ENCODE measurements at regions not wholly inside any gene's neighbourhood (a gene's known extent, or its start where the extent isn't known, plus 50 kb on each side); places are given as distances from the start of the nearest gene placed in this dataset.
A peak's percentile ranks its signal among the peaks of the same experiment; 100 is the strongest.

DNA sequence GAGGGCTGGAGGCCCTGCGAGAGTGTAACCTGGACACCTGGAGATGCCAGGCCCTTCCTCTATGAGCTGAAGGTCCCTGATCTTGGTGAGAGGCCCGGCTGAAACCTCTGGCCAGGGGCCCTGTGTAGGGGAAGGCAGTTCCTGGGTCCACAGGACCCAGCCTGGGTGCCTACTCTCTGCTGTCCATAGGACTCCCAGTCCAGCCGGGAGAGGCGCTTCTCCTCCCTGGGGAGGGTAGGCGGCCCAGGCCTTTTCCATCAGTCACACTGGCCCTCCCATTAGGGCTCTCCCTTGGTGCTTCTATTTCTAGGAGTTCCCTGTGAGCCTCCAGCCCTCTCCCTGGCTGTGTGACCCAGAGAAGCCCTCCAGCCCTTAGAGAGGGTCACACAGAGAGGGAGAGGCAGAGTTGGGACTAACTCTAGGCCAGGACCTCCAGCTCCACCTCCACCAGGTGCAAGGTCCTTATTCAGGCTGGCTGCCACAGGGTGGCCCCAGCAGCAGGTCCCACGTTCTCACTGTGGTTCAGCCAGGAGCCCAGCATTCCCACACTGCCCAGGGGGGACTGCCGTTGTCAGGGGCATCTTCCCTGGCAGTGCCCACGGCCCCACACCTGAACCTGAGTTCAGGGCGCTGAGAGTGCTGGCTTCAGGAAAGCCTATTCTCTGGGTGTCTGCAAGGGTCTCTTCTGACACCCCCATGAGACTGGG lies 146.8 kb downstream of the SMAD6 start:
- H3K9me3 ChIP-seq (ENCODE audit: control insufficient read depth, low read length) = no peaks in the 10 kb centered on the region
- no peaks in the 10 kb centered on the region for H3K27me3 ChIP-seq (ENCODE audit: control insufficient read depth, insufficient read depth)
- H3K27ac ChIP-seq (ENCODE audit: low read length) = peak overlapping the region; percentile 53
- DNase-seq = peak in 1 of 3 donors; percentile 71
- intact Hi-C loops (cut with DNase I) = loop anchor here in 1 of 4 donors (10.0 kb wide), 1 partner anchor 74 kb away; no protein-coding TSS in a partner anchor
- peaks cover 14% of the 10 kb centered on the region for H3K4me1 ChIP-seq (ENCODE audit: control insufficient read depth, insufficient read depth, low read length)
- ATAC-seq = no peak
- H3K4me3 ChIP-seq (ENCODE audit: low read length) = no peak overlapping the region
- WGBS = 79% methylated on average over 9 of the region's 9 CpGs

DNA sequence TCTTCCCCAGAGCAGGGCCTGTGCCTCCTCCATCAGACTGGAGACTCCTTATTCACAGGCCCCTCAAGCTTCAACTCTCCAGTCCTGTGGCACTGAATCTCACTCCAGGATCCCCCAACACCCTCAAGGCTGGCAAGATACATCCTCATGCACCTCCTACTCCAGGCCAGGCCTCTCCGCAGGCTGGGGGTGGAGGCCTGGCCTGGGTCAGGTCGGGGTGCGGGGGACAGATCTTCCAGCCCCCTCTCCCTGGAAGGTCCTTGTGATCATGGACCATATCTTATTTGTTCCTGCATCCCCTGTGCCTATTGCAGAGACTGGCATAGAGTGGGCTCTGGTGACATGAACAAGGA lies 147.3 kb downstream of the SMAD6 start:
- ATAC-seq = no peak
- 78% methylated on average over 3 of the region's 3 CpGs for WGBS
- intact Hi-C loops (cut with DNase I) = loop anchor here in 1 of 4 donors (10.0 kb wide), 1 partner anchor 75 kb away; no protein-coding TSS in a partner anchor

GRCh38 chr15:66849746-66850077 lies 147.7 kb downstream of the SMAD6 start:
- 30% methylated on average over 4 of the region's 4 CpGs for WGBS

More for the DNA sequence above, 147.3 kb downstream of the SMAD6 start:
- Histone ChIP-seq H3K4me3 (ENCODE audit: low read length) (no peak overlapping the region), H3K27me3 (ENCODE audit: control insufficient read depth, insufficient read depth) (no peaks in the 10 kb centered on the region), H3K9me3 (ENCODE audit: control insufficient read depth, low read length) (no peaks in the 10 kb centered on the region), H3K4me1 (ENCODE audit: control insufficient read depth, insufficient read depth, low read length) (peaks cover 14% of the 10 kb centered on the region), H3K27ac (ENCODE audit: low read length) (peak overlapping the region; percentile 53)
- no peak for DNase-seq

GRCh38 chr15:66850078-66850991 lies 148.3 kb downstream of the SMAD6 start:
- no peaks in the 10 kb centered on the region for H3K9me3 ChIP-seq (ENCODE audit: control insufficient read depth, low read length)
- H3K4me3 ChIP-seq (ENCODE audit: low read length) = no peak overlapping the region
- peak overlapping the region; percentile 53 for H3K27ac ChIP-seq (ENCODE audit: low read length)
- no peaks in the 10 kb centered on the region for H3K27me3 ChIP-seq (ENCODE audit: control insufficient read depth, insufficient read depth)
- 40% methylated on average over 25 of the region's 25 CpGs for WGBS
- ATAC-seq (peak; percentile 76 to 79), DNase-seq (peak; percentile 76 to 93 (median 91))
- H3K4me1 ChIP-seq (ENCODE audit: control insufficient read depth, insufficient read depth, low read length) = peaks cover 14% of the 10 kb centered on the region
- intact Hi-C loops (cut with DNase I) = loop anchor here (5.0 kb wide), 6 partner anchors 73 to 248 kb away; partner anchors contain the start of gene SMAD6 (in 1 of the 4)

More at GRCh38 chr15:66849746-66850077, 147.7 kb downstream of the SMAD6 start:
- H3K9me3 ChIP-seq (ENCODE audit: control insufficient read depth, low read length) = no peaks in the 10 kb centered on the region
- no peaks in the 10 kb centered on the region for H3K27me3 ChIP-seq (ENCODE audit: control insufficient read depth, insufficient read depth)
- H3K27ac ChIP-seq (ENCODE audit: low read length) = peak overlapping the region; percentile 53
- intact Hi-C loops (cut with DNase I) = loop anchor here (5.0 to 10.0 kb wide), 7 partner anchors 72 to 247 kb away; partner anchors contain the start of gene SMAD6 (in 1 of the 4)
- no peak overlapping the region for H3K4me3 ChIP-seq (ENCODE audit: low read length)
- DNase-seq (no peak), ATAC-seq (no peak)
- peaks cover 14% of the 10 kb centered on the region for H3K4me1 ChIP-seq (ENCODE audit: control insufficient read depth, insufficient read depth, low read length)

GRCh38 chr15:66850996-66851310 lies 148.9 kb downstream of the SMAD6 start:
- no peak overlapping the region for H3K4me3 ChIP-seq (ENCODE audit: low read length)
- peak overlapping the region; percentile 53 for H3K27ac ChIP-seq (ENCODE audit: low read length)
- H3K9me3 ChIP-seq (ENCODE audit: control insufficient read depth, low read length) = no peaks in the 10 kb centered on the region
- 13% methylated on average over 6 of the region's 6 CpGs for WGBS
- ATAC-seq (no peak), DNase-seq (no peak)
- H3K4me1 ChIP-seq (ENCODE audit: control insufficient read depth, insufficient read depth, low read length) = peaks cover 14% of the 10 kb centered on the region
- intact Hi-C loops (cut with DNase I) = loop anchor here (5.0 kb wide), 6 partner anchors 74 to 249 kb away; partner anchors contain the start of gene SMAD6 (in 1 of the 4)
- H3K27me3 ChIP-seq (ENCODE audit: control insufficient read depth, insufficient read depth) = no peaks in the 10 kb centered on the region

- Histone ChIP-seq H3K9me3 (ENCODE audit: control insufficient read depth, low read length) (no peaks in the 10 kb centered on the region), H3K4me1 (ENCODE audit: control insufficient read depth, insufficient read depth, low read length) (peaks cover 14% of the 10 kb centered on the region), H3K4me3 (ENCODE audit: low read length) (no peak overlapping the region), H3K27me3 (ENCODE audit: control insufficient read depth, insufficient read depth) (no peaks in the 10 kb centered on the region), H3K27ac (ENCODE audit: low read length) (peak overlapping the region; percentile 53)
- intact Hi-C loops (cut with DNase I) = loop anchor here (2.0 to 5.0 kb wide), 7 partner anchors 74 to 249 kb away; partner anchors contain the start of gene SMAD6 (in 1 of the 4)
- ATAC-seq (peak; percentile 83 to 88), DNase-seq (peak; percentile 89 to 96 (median 96))
- WGBS = 13% methylated on average over 26 of the region's 26 CpGs
Observed at GRCh38 chr15:66851311-66852063, 149.5 kb downstream of the SMAD6 start.

GRCh38 chr15:66852064-66852905 lies 150.2 kb downstream of the SMAD6 start:
- 90% methylated on average over 25 of the region's 25 CpGs for WGBS
- ATAC-seq (no peak), DNase-seq (no peak)
- H3K27me3 ChIP-seq (ENCODE audit: control insufficient read depth, insufficient read depth) = no peaks in the 10 kb centered on the region
- H3K9me3 ChIP-seq (ENCODE audit: control insufficient read depth, low read length) = no peaks in the 10 kb centered on the region
- no peak overlapping the region for H3K4me3 ChIP-seq (ENCODE audit: low read length)
- peaks cover 14% of the 10 kb centered on the region for H3K4me1 ChIP-seq (ENCODE audit: control insufficient read depth, insufficient read depth, low read length)
- peak overlapping the region; percentile 33 for H3K27ac ChIP-seq (ENCODE audit: low read length)
- intact Hi-C loops (cut with DNase I) = loop anchor here (2.0 to 5.0 kb wide), 7 partner anchors 75 to 250 kb away; partner anchors contain the start of gene SMAD6 (in 1 of the 4)

GRCh38 chr15:66854012-66854965 lies 152.3 kb downstream of the SMAD6 start:
- no peak overlapping the region for H3K4me3 ChIP-seq (ENCODE audit: low read length)
- intact Hi-C loops (cut with DNase I) = loop anchor here (2.0 to 5.0 kb wide), 7 partner anchors 77 to 252 kb away; partner anchors contain the start of gene SMAD6 (in 1 of the 4)
- no peak for ATAC-seq
- H3K27me3 ChIP-seq (ENCODE audit: control insufficient read depth, insufficient read depth) = no peaks in the 10 kb centered on the region
- no peak overlapping the region for H3K27ac ChIP-seq (ENCODE audit: low read length)
- no peak for DNase-seq
- WGBS = 90% methylated on average over 23 of the region's 23 CpGs
- H3K4me1 ChIP-seq (ENCODE audit: control insufficient read depth, insufficient read depth, low read length) = peaks cover 6% of the 10 kb centered on the region
- H3K9me3 ChIP-seq (ENCODE audit: control insufficient read depth, low read length) = no peaks in the 10 kb centered on the region

DNA sequence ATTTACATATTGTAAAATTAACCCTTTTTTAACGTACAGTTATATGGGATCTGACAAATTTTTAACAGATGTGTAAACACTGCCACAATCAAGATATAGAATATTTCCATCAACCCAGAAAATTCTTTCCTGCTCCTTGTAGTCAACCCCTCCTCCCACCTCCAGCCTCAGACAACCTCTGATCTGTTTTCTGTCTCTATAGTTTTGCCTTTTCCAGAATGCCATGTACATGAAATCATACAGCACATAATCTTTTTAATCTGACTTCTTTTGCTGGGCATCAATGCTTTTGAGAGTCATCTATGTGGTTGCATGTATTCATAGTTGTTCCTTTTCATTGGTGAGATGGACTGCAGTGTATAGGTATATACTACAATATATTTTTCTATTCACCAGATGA lies 153.0 kb downstream of the SMAD6 start:
- ATAC-seq = no peak
- peaks cover 6% of the 10 kb centered on the region for H3K4me1 ChIP-seq (ENCODE audit: control insufficient read depth, insufficient read depth, low read length)

More for the DNA sequence above, 153.0 kb downstream of the SMAD6 start:
- Histone ChIP-seq H3K9me3 (ENCODE audit: control insufficient read depth, low read length) (no peaks in the 10 kb centered on the region), H3K27me3 (ENCODE audit: control insufficient read depth, insufficient read depth) (no peaks in the 10 kb centered on the region), H3K27ac (ENCODE audit: low read length) (no peak overlapping the region), H3K4me3 (ENCODE audit: low read length) (no peak overlapping the region)
- intact Hi-C loops (cut with DNase I) = loop anchor here in 1 of 4 donors (2.0 kb wide), 1 partner anchor 252 kb away; no protein-coding TSS in a partner anchor
- 78% methylated on average over 1 of the region's 1 CpG for WGBS
- DNase-seq = no peak
